ENCODE measurements at regions not wholly inside any gene's neighbourhood (a gene's known extent, or its start where the extent isn't known, plus 50 kb on each side); places are given as distances from the start of the nearest gene placed in this dataset.

GRCh38 chr18:25818505-25818904 lies 271.9 kb downstream of the SS18 start:
- H3F3A ChIP-seq (ENCODE audit: insufficient read depth, low read length): no peaks in the 10 kb centered on the region
- H3K9me2 ChIP-seq (ENCODE audit: low read depth, low read length): no peaks in the 10 kb centered on the region
- H2AFZ ChIP-seq (ENCODE audit: low read length): no peak overlapping the region
- H3K9ac ChIP-seq (ENCODE audit: low read length): no peak overlapping the region
- no peaks in the 10 kb centered on the region for H3K4me1 ChIP-seq (ENCODE audit: insufficient read depth, low read length, severe bottlenecking)
- no peak overlapping the region for H3K4me3 ChIP-seq (ENCODE audit: low read depth, low read length, poor library complexity, severe bottlenecking)
- H3K9me3 ChIP-seq (ENCODE audit: low read length): no peaks in the 10 kb centered on the region
- H3K79me2 ChIP-seq (ENCODE audit: insufficient read depth, low read length): no peaks in the 10 kb centered on the region
- no peak overlapping the region for H3K27ac ChIP-seq (ENCODE audit: low read depth, low read length, poor library complexity, severe bottlenecking)
- H3K27me3 ChIP-seq (ENCODE audit: insufficient read depth, low read length): no peaks in the 10 kb centered on the region; the same call in 1 of the 2 replicates
- H3K4me2 ChIP-seq (ENCODE audit: low read length): no peak overlapping the region
- no peak for TF ChIP-seq CTCF (IDR thresholded peaks at IDR 0.05; ENCODE audit: low read length)
- TF ChIP-seq EZH2 (IDR thresholded peaks at IDR 0.05; ENCODE audit: borderline replicate concordance, low read length): no peak
- no peaks in the 10 kb centered on the region for H3K36me3 ChIP-seq (ENCODE audit: insufficient read depth, low read length)
- no peaks in the 10 kb centered on the region for H4K20me1 ChIP-seq (ENCODE audit: insufficient read depth, low read length)

- Histone ChIP-seq H3K36me3 (ENCODE audit: insufficient read depth, low read length) (no peaks in the 10 kb centered on the region), H3K27me3 (ENCODE audit: insufficient read depth, low read length) (no peaks in the 10 kb centered on the region; the same call in 1 of the 2 replicates), H3K9ac (ENCODE audit: low read length) (no peak overlapping the region), H3F3A (ENCODE audit: insufficient read depth, low read length) (no peaks in the 10 kb centered on the region), H4K20me1 (ENCODE audit: insufficient read depth, low read length) (no peaks in the 10 kb centered on the region), H3K4me3 (ENCODE audit: low read depth, low read length, poor library complexity, severe bottlenecking) (no peak overlapping the region), H3K9me2 (ENCODE audit: low read depth, low read length) (no peaks in the 10 kb centered on the region), H3K79me2 (ENCODE audit: insufficient read depth, low read length) (no peaks in the 10 kb centered on the region), H3K4me2 (ENCODE audit: low read length) (no peak overlapping the region), H2AFZ (ENCODE audit: low read length) (no peak overlapping the region), H3K9me3 (ENCODE audit: low read length) (no peaks in the 10 kb centered on the region), H3K27ac (ENCODE audit: low read depth, low read length, poor library complexity, severe bottlenecking) (no peak overlapping the region), H3K4me1 (ENCODE audit: insufficient read depth, low read length, severe bottlenecking) (no peaks in the 10 kb centered on the region)
- TF ChIP-seq EZH2 (IDR thresholded peaks at IDR 0.05; ENCODE audit: borderline replicate concordance, low read length) (no peak), CTCF (IDR thresholded peaks at IDR 0.05; ENCODE audit: low read length) (no peak)
Measured at GRCh38 chr18:25817546-25818237, 272.7 kb downstream of the SS18 start.

GRCh38 chr18:25815659-25816058 lies 274.8 kb downstream of the SS18 start:
- Histone ChIP-seq H3K4me2 (ENCODE audit: low read length) (no peak overlapping the region), H3K4me1 (ENCODE audit: insufficient read depth, low read length, severe bottlenecking) (no peaks in the 10 kb centered on the region), H3K79me2 (ENCODE audit: insufficient read depth, low read length) (no peaks in the 10 kb centered on the region), H3K9ac (ENCODE audit: low read length) (no peak overlapping the region), H2AFZ (ENCODE audit: low read length) (no peak overlapping the region), H3F3A (ENCODE audit: insufficient read depth, low read length) (no peaks in the 10 kb centered on the region), H3K9me3 (ENCODE audit: low read length) (no peaks in the 10 kb centered on the region), H3K27ac (ENCODE audit: low read depth, low read length, poor library complexity, severe bottlenecking) (no peak overlapping the region), H3K9me2 (ENCODE audit: low read depth, low read length) (no peaks in the 10 kb centered on the region), H3K36me3 (ENCODE audit: insufficient read depth, low read length) (no peaks in the 10 kb centered on the region), H3K27me3 (ENCODE audit: insufficient read depth, low read length) (no peaks in the 10 kb centered on the region; the same call in 1 of the 2 replicates), H4K20me1 (ENCODE audit: insufficient read depth, low read length) (no peaks in the 10 kb centered on the region), H3K4me3 (ENCODE audit: low read depth, low read length, poor library complexity, severe bottlenecking) (no peak overlapping the region)
- no peak for TF ChIP-seq EZH2 (IDR thresholded peaks at IDR 0.05; ENCODE audit: borderline replicate concordance, low read length)
- no peak for TF ChIP-seq CTCF (IDR thresholded peaks at IDR 0.05; ENCODE audit: low read length)

All from OCI-LY1 (cell line).